HepG2 (cell line): ENCODE measurements at regions not wholly inside any gene's neighbourhood (a gene's known extent, or its start where the extent isn't known, plus 50 kb on each side); places are given as distances from the start of the nearest gene placed in this dataset.

ENCODE experiments used
- ATAC-seq: fragments of 200-7000 bp; cut with Tn5 transposase; 3 replicates; pipeline ENCODE4 v1.9.1; 2020; ENCODE audit warnings: mild to moderate bottlenecking, moderate library complexity
- BruUV-seq: library from RNA; stranded (reverse); fragments of 400-500 nt; replicated peaks from 2 replicates; lab custom pipeline; 2021; lab: Mats Ljungman, UMichigan
- CTCF ChIA-PET: fragments of 300-600 bp; formaldehyde crosslinking; extraction: SDS; loops from one replicate; lab custom pipeline; 2021; ENCODE audit warnings: low total read pairs, inconsistent platforms, low intra/inter-chr PET ratio; lab: Yijun Ruan, JAX
- POLR2A ChIA-PET: fragments of 350-600 bp; sonication (Branson Sonifier 250); formaldehyde crosslinking; loops from one replicate; lab custom pipeline; 2020; ENCODE audit warnings: antibody characterized with exemption, inconsistent platforms; lab: Yijun Ruan, JAX
- DNase-seq: peaks from one replicate; pipeline ENCODE4 v3.0.0-alpha.2; 2015; ENCODE audit warnings: low spot score
- FAIRE-seq: peaks from 3 replicates; lab custom pipeline; 2011; peaks lifted over from hg19 to GRCh38; lab: Jason Lieb, UNC
- H2AFZ ChIP-seq: one replicate; pipeline ENCODE4 v1.6.1; 2011; ENCODE audit warnings: low read length, inconsistent platforms
- H3K27ac ChIP-seq: fragments of 300-600 bp; 3 replicates; pipeline ENCODE4 v1.8.0; 2011; ENCODE audit warnings: mixed run types, mild to moderate bottlenecking, mixed read lengths, low read length, inconsistent platforms; ENCODE audit not compliant: insufficient read depth; ENCODE audit errors: extremely low read length
- H3K27me3 ChIP-seq, 2 experiments: fragments of 200-600 bp in 1 of 2; 2 replicates in 1 of 2; 3 replicates in 1 of 2; pipeline versions ENCODE4 v1.6.0 to v1.8.0; 2011; ENCODE audit warnings: low read length in 2 of 2, mild to moderate bottlenecking in 2 of 2, moderate library complexity in 2 of 2, inconsistent platforms in 1 of 2; ENCODE audit not compliant: insufficient read depth in 2 of 2, control insufficient read depth in 1 of 2
- H3K36me3 ChIP-seq, 2 experiments: fragments of 200-600 bp in 1 of 2; replicated peaks in 1 of 2; 2 replicates in 1 of 2; 3 replicates in 1 of 2; pipeline versions ENCODE4 v1.5.1 to v1.8.0; 2011; ENCODE audit warnings: low read length in 2 of 2, inconsistent platforms in 1 of 2; ENCODE audit not compliant: insufficient read depth in 2 of 2, control insufficient read depth in 1 of 2
- H3K4me1 ChIP-seq: 2 replicates; pipeline ENCODE4 v1.5.1; 2012; ENCODE audit warnings: low read length, inconsistent platforms; ENCODE audit not compliant: insufficient read depth
- H3K4me2 ChIP-seq: 2 replicates; pipeline ENCODE4 v1.6.0; 2011; ENCODE audit warnings: low read depth, low read length, inconsistent platforms
- H3K4me3 ChIP-seq, 3 experiments: fragments of 200-600 bp in 1 of 3; sonication (generic), shearing (Covaris generic) in 1 of 3; replicated peaks in 1 of 3; 2 replicates each; pipeline ENCODE4 v1.5.1; 2011 to 2016; ENCODE audit warnings: low read length in 3 of 3, inconsistent platforms in 2 of 3, low read depth in 2 of 3, mild to moderate bottlenecking in 2 of 3, control low read depth in 1 of 3, mixed read lengths in 1 of 3; ENCODE audit not compliant: insufficient read depth in 1 of 3
- H3K79me2 ChIP-seq: one replicate; pipeline ENCODE4 v1.6.1; 2011; ENCODE audit warnings: low read length, inconsistent platforms; ENCODE audit not compliant: insufficient read depth
- H3K9ac ChIP-seq: 2 replicates; pipeline ENCODE4 v1.6.0; 2011; ENCODE audit warnings: mild to moderate bottlenecking, low read depth, low read length, inconsistent platforms; ENCODE audit not compliant: insufficient read depth
- H3K9me3 ChIP-seq: 2 replicates; pipeline ENCODE4 v1.5.1; 2012; ENCODE audit warnings: mild to moderate bottlenecking, low read length
- H4K20me1 ChIP-seq: 2 replicates; pipeline ENCODE4 v1.6.0; 2011; ENCODE audit warnings: inconsistent platforms, mild to moderate bottlenecking, low read length, moderate library complexity; ENCODE audit not compliant: insufficient read depth
- HDAC6 ChIP-seq: fragments of 200-600 bp; sonication (generic); IDR thresholded peaks from 2 replicates; pipeline ENCODE4 v1.7.0; 2017; ENCODE audit warnings: mild to moderate bottlenecking, antibody characterized with exemption, low read length, low read depth
- NR2F2 ChIP-seq: IDR thresholded peaks from 2 replicates; pipeline ENCODE4 v1.6.1; 2012; ENCODE audit warnings: low read depth, inconsistent platforms, borderline replicate concordance
- POLR2A ChIP-seq, 2 experiments: IDR thresholded peaks; 2 replicates each; pipeline ENCODE4 v1.6.1; 2011; ENCODE audit warnings: low read depth in 2 of 2, low read length in 2 of 2, mild to moderate bottlenecking in 1 of 2, moderate library complexity in 1 of 2; ENCODE audit not compliant: insufficient read depth in 1 of 2
- POLR2AphosphoS2 ChIP-seq: IDR thresholded peaks from 2 replicates; pipeline ENCODE4 v1.6.1; 2011; ENCODE audit warnings: low read depth, low read length, improper control_type of control experiment
- SAP130 ChIP-seq: IDR thresholded peaks from 2 replicates; pipeline ENCODE4 v1.6.1; 2016; ENCODE audit warnings: low read depth
- U2AF1 ChIP-seq: fragments of 200-400 bp; formaldehyde crosslinking; optimal IDR thresholded peaks from 2 replicates; pipeline ENCODE3; 2017; ENCODE audit warnings: mild to moderate bottlenecking, low read depth, low read length
- ZNF17 ChIP-seq: sonication (generic); formaldehyde crosslinking; IDR thresholded peaks from 2 replicates; pipeline ENCODE4 v1.5.0; 2020; ENCODE audit warnings: mild to moderate bottlenecking, missing genetic modification reagents
- ZNF251 ChIP-seq: sonication (generic); formaldehyde crosslinking; IDR thresholded peaks from 2 replicates; pipeline ENCODE4 v1.9.0; 2021; ENCODE audit warnings: mild to moderate bottlenecking, missing genetic modification reagents
- ZNF280D ChIP-seq: sonication (generic); formaldehyde crosslinking; IDR thresholded peaks from 2 replicates; pipeline ENCODE4 v1.5.1; 2020; ENCODE audit warnings: mild to moderate bottlenecking, missing genetic modification reagents
- ZNF607 ChIP-seq: sonication (generic); formaldehyde crosslinking; IDR thresholded peaks from 2 replicates; pipeline ENCODE4 v1.5.1; 2020; ENCODE audit warnings: missing genetic modification reagents, mild to moderate bottlenecking, borderline replicate concordance
- WGBS: methylation state at CpG from one replicate; pipeline ENCODE4 v1.1.6; 2017; ENCODE audit warnings: low lambda C conversion rate; 5-methylcytosine and 5-hydroxymethylcytosine counted together
- in situ Hi-C: cut with HindIII; loops from 2 replicates; pipeline ENCODE4 v1.10.0; 2017; ENCODE audit warnings: low pct_unique_long_range_greater_than_20kb; ENCODE audit not compliant: extremely low pct_ligation_motif_present
- intact Hi-C: fragments of 100-400 bp; cut with micrococcal nuclease; formaldehyde crosslinking; loops from one replicate; pipeline ENCODE4 v1.10.0; 2022; ENCODE audit not compliant: unreplicated experiment
- TF ChIP-seq, protein P1 (sequence below): sonication (generic); formaldehyde crosslinking; IDR thresholded peaks from 2 replicates; pipeline ENCODE4 v1.4.0; 2020; ENCODE audit warnings: low read depth, missing genetic modification reagents

DNA sequence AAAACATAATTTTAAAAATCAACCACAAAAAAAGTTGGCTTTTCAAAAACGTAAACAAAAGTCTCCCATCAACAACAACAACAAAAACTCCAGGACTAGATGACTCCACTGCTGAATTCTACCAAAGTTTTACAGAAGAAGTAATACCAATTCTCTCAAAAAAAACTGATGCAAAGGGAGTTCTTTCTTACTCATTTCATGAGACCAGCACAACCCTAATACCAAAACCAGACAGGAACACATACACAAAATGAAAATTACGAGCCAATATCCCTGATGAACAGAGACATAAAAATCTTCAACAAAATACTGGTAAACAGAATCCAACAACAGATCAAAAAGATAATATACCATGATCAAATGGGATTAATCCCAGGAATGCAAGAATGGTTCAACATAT is 147.3 kb downstream of the BTG1 start:
- TF ChIP-seq HDAC6 (no peak), ZNF607 (CRISPR knock-in tag) (no peak), NR2F2 (no peak), POLR2A (IDR thresholded peaks at IDR 0.05; ENCODE audit: insufficient read depth in 1 of 2, low read depth in 2 of 2, low read length in 2 of 2) (no peak), ZNF251 (CRISPR knock-in tag) (no peak), POLR2AphosphoS2 (no peak), U2AF1 (no peak), ZNF280D (CRISPR knock-in tag) (no peak), SAP130 (no peak), ZNF17 (CRISPR knock-in tag) (no peak)
- TF ChIP-seq, protein P1, sequence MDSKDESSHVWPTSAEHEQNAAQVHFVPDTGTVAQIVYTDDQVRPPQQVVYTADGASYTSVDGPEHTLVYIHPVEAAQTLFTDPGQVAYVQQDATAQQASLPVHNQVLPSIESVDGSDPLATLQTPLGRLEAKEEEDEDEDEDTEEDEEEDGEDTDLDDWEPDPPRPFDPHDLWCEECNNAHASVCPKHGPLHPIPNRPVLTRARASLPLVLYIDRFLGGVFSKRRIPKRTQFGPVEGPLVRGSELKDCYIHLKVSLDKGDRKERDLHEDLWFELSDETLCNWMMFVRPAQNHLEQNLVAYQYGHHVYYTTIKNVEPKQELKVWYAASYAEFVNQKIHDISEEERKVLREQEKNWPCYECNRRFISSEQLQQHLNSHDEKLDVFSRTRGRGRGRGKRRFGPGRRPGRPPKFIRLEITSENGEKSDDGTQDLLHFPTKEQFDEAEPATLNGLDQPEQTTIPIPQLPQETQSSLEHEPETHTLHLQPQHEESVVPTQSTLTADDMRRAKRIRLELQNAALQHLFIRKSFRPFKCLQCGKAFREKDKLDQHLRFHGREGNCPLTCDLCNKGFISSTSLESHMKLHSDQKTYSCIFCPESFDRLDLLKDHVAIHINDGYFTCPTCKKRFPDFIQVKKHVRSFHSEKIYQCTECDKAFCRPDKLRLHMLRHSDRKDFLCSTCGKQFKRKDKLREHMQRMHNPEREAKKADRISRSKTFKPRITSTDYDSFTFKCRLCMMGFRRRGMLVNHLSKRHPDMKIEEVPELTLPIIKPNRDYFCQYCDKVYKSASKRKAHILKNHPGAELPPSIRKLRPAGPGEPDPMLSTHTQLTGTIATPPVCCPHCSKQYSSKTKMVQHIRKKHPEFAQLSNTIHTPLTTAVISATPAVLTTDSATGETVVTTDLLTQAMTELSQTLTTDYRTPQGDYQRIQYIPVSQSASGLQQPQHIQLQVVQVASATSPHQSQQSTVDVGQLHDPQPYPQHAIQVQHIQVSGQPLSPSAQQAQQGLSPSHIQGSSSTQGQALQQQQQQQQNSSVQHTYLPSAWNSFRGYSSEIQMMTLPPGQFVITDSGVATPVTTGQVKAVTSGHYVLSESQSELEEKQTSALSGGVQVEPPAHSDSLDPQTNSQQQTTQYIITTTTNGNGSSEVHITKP (CRISPR knock-in tag) = no peak
- FAIRE-seq (no peak), ATAC-seq (no peak), DNase-seq (no peak)
- H3K36me3 ChIP-seq = no peaks in the 10 kb centered on the region
- in situ Hi-C loops (no loop called here), intact Hi-C loops (no loop called here)
- no peak overlapping the region for H3K4me3 ChIP-seq
- peaks cover 13% of the 10 kb centered on the region for H3K4me1 ChIP-seq
- no peaks in the 10 kb centered on the region for H4K20me1 ChIP-seq
- H3K79me2 ChIP-seq = no peaks in the 10 kb centered on the region
- H3K27ac ChIP-seq = no peak overlapping the region
- POLR2A ChIA-PET = no interaction called here
- H3K9me3 ChIP-seq = no peaks in the 10 kb centered on the region
- H3K9ac ChIP-seq = no peak overlapping the region
- no TSS peak for BruUV-seq
- no peak overlapping the region for H3K4me2 ChIP-seq
- 1% methylated on average over 2 of the region's 2 CpGs for WGBS
- H2AFZ ChIP-seq = no peak overlapping the region
- no peaks in the 10 kb centered on the region for H3K27me3 ChIP-seq
- CTCF ChIA-PET = no interaction called here
